ENCODE measurements at regions not wholly inside any gene's neighbourhood (a gene's known extent, or its start where the extent isn't known, plus 50 kb on each side); places are given as distances from the start of the nearest gene placed in this dataset.

GRCh38 chrX:99833821-99834220 lies 576.3 kb downstream of the PCDH19 start:
- Histone ChIP-seq H4K20me1 (ENCODE audit: control insufficient read depth, insufficient read depth, insufficient read length) (no peaks in the 10 kb centered on the region), H3K23ac (ENCODE audit: insufficient read length, low read depth, low read length) (no peak overlapping the region), H2BK20ac (ENCODE audit: low read depth, low read length, poor library complexity, severe bottlenecking) (no peak overlapping the region), H2BK12ac (ENCODE audit: insufficient read length, low read depth, low read length) (no peak overlapping the region), H4K91ac (ENCODE audit: insufficient read length, low read depth, low read length) (no peak overlapping the region), H2BK15ac (ENCODE audit: low read depth, low read length) (no peak overlapping the region), H3K23me2 (ENCODE audit: insufficient read length, low read depth, low read length, poor library complexity, severe bottlenecking) (no peaks in the 10 kb centered on the region), H3K4ac (ENCODE audit: low read depth, low read length) (no peak overlapping the region), H3K4me2 (ENCODE audit: insufficient read depth, insufficient read length, low read length) (no peak overlapping the region), H3K27ac (ENCODE audit: insufficient read length, low read depth, low read length) (no peak overlapping the region), H3K79me1 (ENCODE audit: insufficient read depth, low read depth, low read length, poor library complexity, severe bottlenecking) (no peaks in the 10 kb centered on the region), H2BK120ac (ENCODE audit: low read depth, low read length, poor library complexity, severe bottlenecking) (no peak overlapping the region), H3K9ac (ENCODE audit: extremely low read depth, insufficient read length, low read length) (no peak overlapping the region), H3K27me3 (ENCODE audit: insufficient read depth, low read length) (no peaks in the 10 kb centered on the region), H3T11ph (ENCODE audit: low read length) (no peak overlapping the region), H2AK5ac (ENCODE audit: insufficient read length, low read length) (no peak overlapping the region), H3K4me1 (ENCODE audit: insufficient read depth, low read length) (no peaks in the 10 kb centered on the region), H3K56ac (ENCODE audit: insufficient read length, low read depth, low read length) (no peak overlapping the region), H3K9me3 (ENCODE audit: control insufficient read depth, low read depth, low read length) (peaks cover 5% of the 10 kb centered on the region), H3K79me2 (ENCODE audit: insufficient read depth, low read length) (no peaks in the 10 kb centered on the region), H3K14ac (ENCODE audit: insufficient read depth, low read length) (no peak overlapping the region), H4K5ac (ENCODE audit: insufficient read length, low read depth, low read length) (no peak overlapping the region), H4K8ac (replicated peaks; ENCODE audit: insufficient read length, low read depth, low read length) (no peak overlapping the region), H3K18ac (ENCODE audit: insufficient read length, low read depth, low read length) (no peak overlapping the region), H2AFZ (ENCODE audit: low read length) (no peak overlapping the region), H2BK5ac (ENCODE audit: insufficient read length, low read length) (no peak overlapping the region)
- no peak overlapping the region for H3K27ac Mint-ChIP-seq
- peaks cover 1% of the 10 kb centered on the region; the same call in 1 of the 2 replicates for H3K27me3 Mint-ChIP-seq (ENCODE audit: low read depth)
- no peak for DNase-seq
- no CpG with 5 or more reads among the region's 1 CpG for WGBS (ENCODE audit: extremely low coverage, insufficient read length, low lambda C conversion rate)
- peaks cover 6 to 30% (median 24%) of the 10 kb centered on the region in 3 experiments for H3K36me3 Mint-ChIP-seq (ENCODE audit: insufficient read depth in 1 of 3, low read depth in 3 of 3)
- H3K4me3 Mint-ChIP-seq, result no peak overlapping the region
- H3K9me3 Mint-ChIP-seq, result peaks cover 22 to 36% of the 10 kb centered on the region in 2 experiments; a peak in 4 of 5 replicates
- TF ChIP-seq CTCF (conservative IDR thresholded peaks at IDR 0.05), result no peak
- peaks cover 3 to 5% of the 10 kb centered on the region in 2 experiments; a peak in 2 of 4 replicates for H3K4me1 Mint-ChIP-seq

Data from H9 (cell line).